GM19397 (cell line): ENCODE measurements at regions not wholly inside any gene's neighbourhood (a gene's known extent, or its start where the extent isn't known, plus 50 kb on each side); places are given as distances from the start of the nearest gene placed in this dataset.
"Not testable (repeated sequence)": the region's sequence is repeated elsewhere in the genome, so short reads cannot be mapped to it uniquely, and the experiment has no call there.

Experiments used
- ATAC-seq: cut with Tn5 transposase; IDR thresholded peaks from one replicate; pipeline ENCODE4 v1.9.1; 2021; ENCODE audit warnings: mild to moderate bottlenecking, moderate library complexity; ENCODE audit not compliant: unreplicated experiment

- not testable (repeated sequence) for ATAC-seq
Measured at GRCh38 chr17:34039759-34040555, 215.1 kb upstream of the CCL2 start.

GRCh38 chr17:34045990-34046389 is 209.1 kb upstream of the CCL2 start:
- no peak for ATAC-seq

- ATAC-seq, result no peak
Measured at GRCh38 chr17:34051046-34051445, 204.0 kb upstream of the CCL2 start.

GRCh38 chr17:34054495-34054894 is 200.6 kb upstream of the CCL2 start:
- ATAC-seq, result no peak

GRCh38 chr17:34055606-34056005 is 199.5 kb upstream of the CCL2 start:
- ATAC-seq, result no peak

- ATAC-seq, result no peak
Measured at GRCh38 chr17:34059423-34060220, 195.5 kb upstream of the CCL2 start.

- ATAC-seq, result no peak
Measured at GRCh38 chr17:34066528-34066927, 188.6 kb upstream of the CCL2 start.

- ATAC-seq, result no peak
Measured at GRCh38 chr17:34067011-34067410, 188.1 kb upstream of the CCL2 start.

- no peak for ATAC-seq
Measured at GRCh38 chr17:34068571-34068970, 186.5 kb upstream of the CCL2 start.

- ATAC-seq, result no peak
Measured at GRCh38 chr17:34070712-34071111, 184.4 kb upstream of the CCL2 start.

- no peak for ATAC-seq
Measured at GRCh38 chr17:34071886-34072420, 183.1 kb upstream of the CCL2 start.

- ATAC-seq, result no peak
Measured at GRCh38 chr17:34075076-34075475, 180.0 kb upstream of the CCL2 start.

- ATAC-seq, result no peak
Measured at GRCh38 chr17:34076743-34077631, 178.1 kb upstream of the CCL2 start.

- ATAC-seq, result no peak
Measured at GRCh38 chr17:34081269-34081668, 173.8 kb upstream of the CCL2 start.

- ATAC-seq, result no peak
Measured at GRCh38 chr17:34082404-34082803, 172.7 kb upstream of the CCL2 start.

GRCh38 chr17:34089042-34089441 is 166.0 kb upstream of the CCL2 start:
- ATAC-seq, result not testable (repeated sequence)

GRCh38 chr17:34090593-34090992 is 164.5 kb upstream of the CCL2 start:
- ATAC-seq, result no peak

GRCh38 chr17:34091975-34092374 is 163.1 kb upstream of the CCL2 start:
- no peak for ATAC-seq

- ATAC-seq, result no peak
Measured at GRCh38 chr17:34095106-34095505, 160.0 kb upstream of the CCL2 start.

GRCh38 chr17:34098699-34099098 is 156.4 kb upstream of the CCL2 start:
- no peak for ATAC-seq
